ENCODE measurements at regions not wholly inside any gene's neighbourhood (a gene's known extent, or its start where the extent isn't known, plus 50 kb on each side); places are given as distances from the start of the nearest gene placed in this dataset.

DNA sequence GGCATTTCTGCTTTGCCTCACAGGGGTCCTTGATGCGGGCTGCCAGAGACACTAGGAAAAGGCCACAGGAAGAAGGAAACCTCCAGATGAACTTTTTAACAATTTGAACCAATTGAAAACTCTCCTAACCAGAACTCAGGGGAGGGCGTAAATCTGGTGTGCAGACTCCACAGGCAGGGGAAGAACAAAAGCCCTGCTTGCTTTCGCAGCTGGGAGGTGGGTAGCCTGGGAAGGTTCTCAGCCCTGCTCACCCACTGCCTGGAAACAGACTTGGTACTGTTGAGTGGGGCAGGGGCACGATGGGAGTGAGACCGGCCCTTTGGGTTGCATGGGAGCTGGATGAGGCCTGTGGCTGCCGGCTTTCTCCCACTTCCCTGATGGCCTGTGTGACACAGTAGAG, 237.8 kb upstream of the TLE4 start:
- TF ChIP-seq CTCF (IDR thresholded peaks at IDR 0.05) (no peak), EZH2phosphoT487 (IDR thresholded peaks at IDR 0.05) (no peak)
